Ishikawa (cell line): ENCODE measurements at regions not wholly inside any gene's neighbourhood (a gene's known extent, or its start where the extent isn't known, plus 50 kb on each side); places are given as distances from the start of the nearest gene placed in this dataset.

ENCODE experiments used
- CEBPB ChIP-seq: IDR thresholded peaks from 2 replicates; pipeline ENCODE4 v1.6.1; 2012
- CREB1 ChIP-seq: IDR thresholded peaks from 2 replicates; pipeline ENCODE4 v1.6.1; 2012; ENCODE audit warnings: low read depth
- EGR1 ChIP-seq: IDR thresholded peaks from 2 replicates; pipeline ENCODE4 v1.6.1; 2012
- EP300 ChIP-seq: IDR thresholded peaks from 2 replicates; pipeline ENCODE4 v1.6.1; 2012; ENCODE audit warnings: borderline replicate concordance
- FOXM1 ChIP-seq: IDR thresholded peaks from 2 replicates; pipeline ENCODE4 v1.6.1; 2012; ENCODE audit warnings: low read depth, borderline replicate concordance
- NFIC ChIP-seq: IDR thresholded peaks from 2 replicates; pipeline ENCODE4 v1.6.1; 2012
- RAD21 ChIP-seq: IDR thresholded peaks from 2 replicates; pipeline ENCODE4 v1.6.1; 2012; ENCODE audit warnings: low read depth
- TAF1 ChIP-seq: IDR thresholded peaks from 2 replicates; pipeline ENCODE4 v1.6.1; 2012; ENCODE audit warnings: low read depth, mild to moderate bottlenecking
- TCF12 ChIP-seq: IDR thresholded peaks from 2 replicates; pipeline ENCODE4 v1.6.1; 2012; ENCODE audit warnings: low read depth
- TEAD4 ChIP-seq: IDR thresholded peaks from 2 replicates; pipeline ENCODE4 v1.6.1; 2012
- YY1 ChIP-seq: IDR thresholded peaks from 2 replicates; pipeline ENCODE4 v1.6.1; 2012; ENCODE audit warnings: low read depth
- ZBTB7A ChIP-seq: IDR thresholded peaks from 2 replicates; pipeline ENCODE4 v1.6.1; 2012; ENCODE audit warnings: low read depth
- TF ChIP-seq, protein P1 (sequence below): IDR thresholded peaks from 2 replicates; pipeline ENCODE4 v1.6.1; 2012
- TF ChIP-seq, protein P2 (sequence below): IDR thresholded peaks from 2 replicates; pipeline ENCODE4 v1.6.1; 2012
- TF ChIP-seq, protein P3 (sequence below): IDR thresholded peaks from 2 replicates; pipeline ENCODE4 v1.6.1; 2012; ENCODE audit warnings: low read depth, mild to moderate bottlenecking

DNA sequence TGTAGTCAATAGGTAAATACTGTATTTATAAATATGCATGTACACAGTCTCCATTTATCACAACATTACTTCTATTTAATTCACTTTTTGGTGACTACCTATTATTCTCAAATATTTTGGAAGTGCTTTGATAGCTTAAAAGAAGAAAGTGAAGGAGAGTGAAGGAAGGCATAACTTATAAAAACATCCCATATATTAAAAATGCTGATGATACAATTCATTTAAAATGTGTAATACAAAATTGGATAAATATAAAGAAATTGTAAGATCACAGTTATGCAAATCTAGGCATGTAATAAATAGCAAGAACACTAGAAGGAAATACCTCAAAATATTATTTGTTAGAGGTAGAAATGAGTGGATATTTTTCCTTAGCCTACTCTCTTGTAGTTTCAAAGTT is 111.6 kb upstream of the ADTRP start:
- no peak for TF ChIP-seq RAD21
- no peak for TF ChIP-seq YY1
- no peak for TF ChIP-seq NFIC
- TF ChIP-seq, protein P1, sequence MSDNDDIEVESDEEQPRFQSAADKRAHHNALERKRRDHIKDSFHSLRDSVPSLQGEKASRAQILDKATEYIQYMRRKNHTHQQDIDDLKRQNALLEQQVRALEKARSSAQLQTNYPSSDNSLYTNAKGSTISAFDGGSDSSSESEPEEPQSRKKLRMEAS: no peak
- TF ChIP-seq, protein P2, sequence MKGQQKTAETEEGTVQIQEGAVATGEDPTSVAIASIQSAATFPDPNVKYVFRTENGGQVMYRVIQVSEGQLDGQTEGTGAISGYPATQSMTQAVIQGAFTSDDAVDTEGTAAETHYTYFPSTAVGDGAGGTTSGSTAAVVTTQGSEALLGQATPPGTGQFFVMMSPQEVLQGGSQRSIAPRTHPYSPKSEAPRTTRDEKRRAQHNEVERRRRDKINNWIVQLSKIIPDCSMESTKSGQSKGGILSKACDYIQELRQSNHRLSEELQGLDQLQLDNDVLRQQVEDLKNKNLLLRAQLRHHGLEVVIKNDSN: no peak
- TF ChIP-seq FOXM1: no peak
- no peak for TF ChIP-seq EGR1
- no peak for TF ChIP-seq ZBTB7A
- TF ChIP-seq, protein P3, sequence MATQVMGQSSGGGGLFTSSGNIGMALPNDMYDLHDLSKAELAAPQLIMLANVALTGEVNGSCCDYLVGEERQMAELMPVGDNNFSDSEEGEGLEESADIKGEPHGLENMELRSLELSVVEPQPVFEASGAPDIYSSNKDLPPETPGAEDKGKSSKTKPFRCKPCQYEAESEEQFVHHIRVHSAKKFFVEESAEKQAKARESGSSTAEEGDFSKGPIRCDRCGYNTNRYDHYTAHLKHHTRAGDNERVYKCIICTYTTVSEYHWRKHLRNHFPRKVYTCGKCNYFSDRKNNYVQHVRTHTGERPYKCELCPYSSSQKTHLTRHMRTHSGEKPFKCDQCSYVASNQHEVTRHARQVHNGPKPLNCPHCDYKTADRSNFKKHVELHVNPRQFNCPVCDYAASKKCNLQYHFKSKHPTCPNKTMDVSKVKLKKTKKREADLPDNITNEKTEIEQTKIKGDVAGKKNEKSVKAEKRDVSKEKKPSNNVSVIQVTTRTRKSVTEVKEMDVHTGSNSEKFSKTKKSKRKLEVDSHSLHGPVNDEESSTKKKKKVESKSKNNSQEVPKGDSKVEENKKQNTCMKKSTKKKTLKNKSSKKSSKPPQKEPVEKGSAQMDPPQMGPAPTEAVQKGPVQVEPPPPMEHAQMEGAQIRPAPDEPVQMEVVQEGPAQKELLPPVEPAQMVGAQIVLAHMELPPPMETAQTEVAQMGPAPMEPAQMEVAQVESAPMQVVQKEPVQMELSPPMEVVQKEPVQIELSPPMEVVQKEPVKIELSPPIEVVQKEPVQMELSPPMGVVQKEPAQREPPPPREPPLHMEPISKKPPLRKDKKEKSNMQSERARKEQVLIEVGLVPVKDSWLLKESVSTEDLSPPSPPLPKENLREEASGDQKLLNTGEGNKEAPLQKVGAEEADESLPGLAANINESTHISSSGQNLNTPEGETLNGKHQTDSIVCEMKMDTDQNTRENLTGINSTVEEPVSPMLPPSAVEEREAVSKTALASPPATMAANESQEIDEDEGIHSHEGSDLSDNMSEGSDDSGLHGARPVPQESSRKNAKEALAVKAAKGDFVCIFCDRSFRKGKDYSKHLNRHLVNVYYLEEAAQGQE: no peak
- no peak for TF ChIP-seq TCF12
- no peak for TF ChIP-seq TEAD4
- TF ChIP-seq EP300: no peak
- TF ChIP-seq CREB1: no peak
- TF ChIP-seq CEBPB: no peak
- TF ChIP-seq TAF1: no peak

DNA sequence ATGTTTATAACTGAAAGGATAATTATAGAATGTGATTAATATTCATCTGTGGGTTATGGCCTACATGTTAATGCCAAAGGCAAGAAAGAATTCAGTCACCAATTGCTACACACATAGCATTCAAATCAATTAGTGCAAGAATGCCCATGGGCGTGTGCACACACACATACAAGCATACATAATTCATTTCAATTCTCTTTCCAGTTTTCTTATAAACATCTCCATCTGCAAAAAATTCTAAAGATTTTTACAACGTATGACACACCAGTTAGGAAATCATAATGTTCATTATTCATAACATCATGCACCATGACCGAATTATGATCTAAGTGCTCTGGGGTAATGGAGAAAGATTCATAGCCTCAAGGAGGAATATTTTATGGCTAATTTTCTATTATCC is 111.0 kb upstream of the ADTRP start:
- TF ChIP-seq, protein P1: no peak
- TF ChIP-seq TAF1 (no peak), NFIC (no peak), YY1 (no peak), TEAD4 (no peak), TCF12 (no peak), EGR1 (no peak), EP300 (no peak), CEBPB (no peak), RAD21 (no peak), FOXM1 (no peak), CREB1 (no peak), ZBTB7A (no peak)
- TF ChIP-seq, protein P3: no peak
- TF ChIP-seq, protein P2: no peak

DNA sequence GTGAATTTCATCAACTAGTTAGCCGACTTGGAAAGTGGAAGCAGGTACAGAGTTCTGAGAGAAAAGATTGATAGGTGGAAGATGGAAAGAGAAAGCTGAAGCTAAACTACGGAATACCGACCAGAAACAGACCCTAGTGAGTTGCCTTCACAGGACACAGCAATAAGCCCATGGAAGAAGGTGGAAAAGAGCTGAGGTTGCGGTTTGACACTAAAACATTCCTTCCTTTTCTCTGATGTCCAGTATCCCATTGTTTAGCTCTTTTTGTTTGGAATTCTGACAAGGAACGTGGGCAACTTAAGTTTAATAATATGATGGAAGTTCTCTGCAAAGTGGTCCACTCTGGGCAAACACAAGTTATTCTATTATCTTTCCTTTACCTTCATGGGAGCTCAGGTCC is 110.1 kb upstream of the ADTRP start:
- TF ChIP-seq CEBPB (no peak), FOXM1 (no peak)
- TF ChIP-seq, protein P3: no peak

DNA sequence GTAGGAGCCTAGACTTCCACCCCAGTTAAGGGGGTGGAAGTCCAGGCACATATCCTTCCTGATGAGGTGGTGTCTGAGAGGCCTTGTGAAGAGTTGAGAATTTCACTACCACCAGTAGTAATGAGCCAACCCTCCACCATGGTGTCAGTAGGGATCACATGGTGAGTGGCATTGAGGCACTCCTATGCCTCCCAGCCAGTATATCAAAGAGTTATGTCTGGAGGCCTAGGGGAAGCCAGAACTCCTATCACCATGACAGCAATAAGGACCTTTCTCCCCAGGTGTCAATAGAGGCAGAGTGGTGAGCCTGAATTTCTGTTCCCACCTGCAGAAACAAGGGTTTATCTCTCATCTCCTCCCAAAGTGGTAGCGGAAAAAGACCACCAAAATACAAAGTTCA is 106.6 kb upstream of the ADTRP start:
- TF ChIP-seq FOXM1: no peak
- TF ChIP-seq, protein P3: no peak
- no peak for TF ChIP-seq CEBPB
- TF ChIP-seq, protein P1: no peak
- TF ChIP-seq TEAD4: no peak
- TF ChIP-seq, protein P2: no peak
- TF ChIP-seq NFIC: no peak
- no peak for TF ChIP-seq YY1
- no peak for TF ChIP-seq ZBTB7A
- no peak for TF ChIP-seq TAF1
- TF ChIP-seq CREB1: no peak
- no peak for TF ChIP-seq EGR1
- no peak for TF ChIP-seq EP300
- no peak for TF ChIP-seq RAD21
- TF ChIP-seq TCF12: no peak
